MM.1S (cell line): ENCODE measurements at regions not wholly inside any gene's neighbourhood (a gene's known extent, or its start where the extent isn't known, plus 50 kb on each side); places are given as distances from the start of the nearest gene placed in this dataset.

Source experiments
- EZH2 ChIP-seq: fragments of 300-600 bp; sonication (generic); optimal IDR thresholded peaks from 2 replicates; pipeline ENCODE3; 2017; ENCODE audit warnings: low read depth, mild to moderate bottlenecking, antibody characterized with exemption, low read length, mixed read lengths
- TF ChIP-seq, protein P1 (sequence below): fragments of 300-600 bp; sonication (generic); IDR thresholded peaks from 2 replicates; pipeline ENCODE4 v1.5.1; 2016; ENCODE audit warnings: antibody characterized with exemption, low read length, mixed read lengths

- TF ChIP-seq, protein P1, sequence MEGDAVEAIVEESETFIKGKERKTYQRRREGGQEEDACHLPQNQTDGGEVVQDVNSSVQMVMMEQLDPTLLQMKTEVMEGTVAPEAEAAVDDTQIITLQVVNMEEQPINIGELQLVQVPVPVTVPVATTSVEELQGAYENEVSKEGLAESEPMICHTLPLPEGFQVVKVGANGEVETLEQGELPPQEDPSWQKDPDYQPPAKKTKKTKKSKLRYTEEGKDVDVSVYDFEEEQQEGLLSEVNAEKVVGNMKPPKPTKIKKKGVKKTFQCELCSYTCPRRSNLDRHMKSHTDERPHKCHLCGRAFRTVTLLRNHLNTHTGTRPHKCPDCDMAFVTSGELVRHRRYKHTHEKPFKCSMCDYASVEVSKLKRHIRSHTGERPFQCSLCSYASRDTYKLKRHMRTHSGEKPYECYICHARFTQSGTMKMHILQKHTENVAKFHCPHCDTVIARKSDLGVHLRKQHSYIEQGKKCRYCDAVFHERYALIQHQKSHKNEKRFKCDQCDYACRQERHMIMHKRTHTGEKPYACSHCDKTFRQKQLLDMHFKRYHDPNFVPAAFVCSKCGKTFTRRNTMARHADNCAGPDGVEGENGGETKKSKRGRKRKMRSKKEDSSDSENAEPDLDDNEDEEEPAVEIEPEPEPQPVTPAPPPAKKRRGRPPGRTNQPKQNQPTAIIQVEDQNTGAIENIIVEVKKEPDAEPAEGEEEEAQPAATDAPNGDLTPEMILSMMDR = no peak
- TF ChIP-seq EZH2 = no peak
These were observed 78.0 kb downstream of the DHCR7 start for GRCh38 chr11:71370020-71370747.
